BE2C (cell line): ENCODE measurements at regions not wholly inside any gene's neighbourhood (a gene's known extent, or its start where the extent isn't known, plus 50 kb on each side); places are given as distances from the start of the nearest gene placed in this dataset.
"Not testable (repeated sequence)": the region's sequence is repeated elsewhere in the genome, so short reads cannot be mapped to it uniquely, and the experiment has no call there.

Source experiments
- DNase-seq: peaks from one replicate; pipeline ENCODE4 v3.0.0-alpha.2; 2020
- H3K27me3 ChIP-seq: fragments of 250-450 bp; sonication (Bioruptor Pico); 2 replicates; pipeline ENCODE4 v1.5.1; 2020; ENCODE audit warnings: mild to moderate bottlenecking
- H3K36me3 ChIP-seq: fragments of 250-450 bp; sonication (Bioruptor Pico); 2 replicates; pipeline ENCODE4 v1.5.1; 2020; ENCODE audit warnings: mild to moderate bottlenecking
- H3K4me1 ChIP-seq: fragments of 250-450 bp; sonication (Bioruptor Pico); 2 replicates; pipeline ENCODE4 v1.5.1; 2020
- H3K4me3 ChIP-seq: 2 replicates; pipeline ENCODE4 v1.5.1; 2011; ENCODE audit warnings: low read depth, low read length
- H3K9me3 ChIP-seq: fragments of 250-450 bp; sonication (Bioruptor Pico); 2 replicates; pipeline ENCODE4 v1.5.1; 2020
- TF ChIP-seq, protein P1 (sequence below): IDR thresholded peaks from 2 replicates; pipeline ENCODE4 v1.5.1; 2012; ENCODE audit warnings: mild to moderate bottlenecking, low read depth, low read length

DNA sequence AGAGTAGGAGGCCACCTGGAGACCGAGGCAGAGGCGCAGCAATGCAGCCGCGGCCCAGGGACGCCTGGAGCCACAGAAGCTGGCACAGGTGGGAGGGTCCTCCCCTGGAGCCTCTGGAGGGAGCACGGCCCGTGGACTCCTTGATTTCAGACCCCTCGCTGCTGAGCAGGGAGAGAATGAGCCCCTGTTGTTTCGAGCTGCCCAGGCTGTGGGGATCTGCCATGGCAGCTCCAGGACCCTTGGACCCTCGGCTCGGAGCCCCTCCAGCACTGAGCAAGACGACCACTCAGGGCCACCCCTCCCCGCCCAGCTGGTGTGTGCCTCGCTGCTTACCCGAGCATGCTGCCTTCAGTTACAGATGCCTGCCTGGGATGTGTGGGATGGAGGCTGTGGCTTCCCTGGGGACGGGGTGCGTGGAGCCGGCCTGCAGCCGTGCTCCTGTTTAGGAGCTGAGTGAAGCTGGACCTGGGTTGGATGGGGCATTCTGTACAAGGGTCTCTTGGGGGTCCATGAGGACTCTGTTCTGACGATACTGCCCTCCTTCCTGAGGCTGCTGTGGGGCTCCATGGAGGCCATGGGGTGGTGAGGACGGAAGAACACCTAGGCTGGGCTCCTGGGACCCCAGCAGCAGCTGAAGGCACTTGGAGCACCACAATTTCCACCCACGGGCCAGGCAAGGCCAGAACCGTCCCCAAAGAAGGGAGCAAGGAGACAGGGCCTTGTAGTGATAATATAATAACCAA is 115.1 kb upstream of the LPCAT1 start:
- no peak for DNase-seq
- Histone ChIP-seq H3K9me3 (no peaks in the 10 kb centered on the region), H3K27me3 (peaks cover 16% of the 10 kb centered on the region), H3K4me1 (no peaks in the 10 kb centered on the region), H3K36me3 (no peaks in the 10 kb centered on the region), H3K4me3 (no peak overlapping the region)
- TF ChIP-seq, protein P1, sequence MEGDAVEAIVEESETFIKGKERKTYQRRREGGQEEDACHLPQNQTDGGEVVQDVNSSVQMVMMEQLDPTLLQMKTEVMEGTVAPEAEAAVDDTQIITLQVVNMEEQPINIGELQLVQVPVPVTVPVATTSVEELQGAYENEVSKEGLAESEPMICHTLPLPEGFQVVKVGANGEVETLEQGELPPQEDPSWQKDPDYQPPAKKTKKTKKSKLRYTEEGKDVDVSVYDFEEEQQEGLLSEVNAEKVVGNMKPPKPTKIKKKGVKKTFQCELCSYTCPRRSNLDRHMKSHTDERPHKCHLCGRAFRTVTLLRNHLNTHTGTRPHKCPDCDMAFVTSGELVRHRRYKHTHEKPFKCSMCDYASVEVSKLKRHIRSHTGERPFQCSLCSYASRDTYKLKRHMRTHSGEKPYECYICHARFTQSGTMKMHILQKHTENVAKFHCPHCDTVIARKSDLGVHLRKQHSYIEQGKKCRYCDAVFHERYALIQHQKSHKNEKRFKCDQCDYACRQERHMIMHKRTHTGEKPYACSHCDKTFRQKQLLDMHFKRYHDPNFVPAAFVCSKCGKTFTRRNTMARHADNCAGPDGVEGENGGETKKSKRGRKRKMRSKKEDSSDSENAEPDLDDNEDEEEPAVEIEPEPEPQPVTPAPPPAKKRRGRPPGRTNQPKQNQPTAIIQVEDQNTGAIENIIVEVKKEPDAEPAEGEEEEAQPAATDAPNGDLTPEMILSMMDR = no peak

DNA sequence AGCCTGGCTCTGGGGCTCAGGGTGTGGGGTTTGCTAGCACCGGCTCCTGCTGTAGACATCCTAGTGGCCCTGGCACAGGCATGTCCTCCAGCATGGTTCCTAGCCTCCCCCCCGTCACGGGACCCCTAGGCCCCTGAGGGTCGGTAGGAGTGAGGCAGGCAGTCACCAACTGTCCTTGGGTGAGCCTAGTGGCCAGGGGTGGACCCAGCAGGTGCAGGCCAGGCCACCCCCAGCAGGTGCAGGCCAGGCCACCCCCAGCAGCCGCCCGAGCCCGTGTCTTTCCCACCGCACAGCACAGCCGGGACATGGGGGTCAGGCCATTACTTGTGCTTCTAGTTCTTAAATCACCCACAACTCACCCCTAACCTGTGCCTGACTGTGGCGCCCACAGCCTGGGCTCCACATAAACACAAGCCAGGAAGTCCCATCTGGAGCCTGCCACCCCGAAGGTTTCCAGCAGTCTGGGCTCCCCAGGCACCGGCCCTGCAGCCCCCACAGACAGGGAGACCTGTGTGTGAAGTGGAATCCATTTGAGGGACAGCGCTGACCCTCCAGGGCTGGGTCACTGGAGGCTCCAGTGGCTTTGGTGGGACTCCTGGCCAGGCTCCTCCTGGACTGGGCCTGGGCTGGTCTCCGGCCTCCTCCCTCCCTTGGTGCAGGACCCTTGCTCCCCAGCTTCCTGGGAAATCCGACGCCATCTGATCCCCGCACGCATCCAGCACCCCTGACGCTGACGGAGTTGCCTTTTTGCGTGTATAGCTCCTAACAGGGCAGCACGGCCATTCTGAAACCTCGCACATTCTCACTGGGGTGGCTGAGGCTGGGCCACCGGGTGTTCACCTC is 114.1 kb upstream of the LPCAT1 start:
- peaks cover 7% of the 10 kb centered on the region for H3K27me3 ChIP-seq
- DNase-seq = no peak
- H3K36me3 ChIP-seq = no peaks in the 10 kb centered on the region
- TF ChIP-seq, protein P1 = no peak
- H3K9me3 ChIP-seq = no peaks in the 10 kb centered on the region
- H3K4me1 ChIP-seq = no peaks in the 10 kb centered on the region
- H3K4me3 ChIP-seq = no peak overlapping the region

DNA sequence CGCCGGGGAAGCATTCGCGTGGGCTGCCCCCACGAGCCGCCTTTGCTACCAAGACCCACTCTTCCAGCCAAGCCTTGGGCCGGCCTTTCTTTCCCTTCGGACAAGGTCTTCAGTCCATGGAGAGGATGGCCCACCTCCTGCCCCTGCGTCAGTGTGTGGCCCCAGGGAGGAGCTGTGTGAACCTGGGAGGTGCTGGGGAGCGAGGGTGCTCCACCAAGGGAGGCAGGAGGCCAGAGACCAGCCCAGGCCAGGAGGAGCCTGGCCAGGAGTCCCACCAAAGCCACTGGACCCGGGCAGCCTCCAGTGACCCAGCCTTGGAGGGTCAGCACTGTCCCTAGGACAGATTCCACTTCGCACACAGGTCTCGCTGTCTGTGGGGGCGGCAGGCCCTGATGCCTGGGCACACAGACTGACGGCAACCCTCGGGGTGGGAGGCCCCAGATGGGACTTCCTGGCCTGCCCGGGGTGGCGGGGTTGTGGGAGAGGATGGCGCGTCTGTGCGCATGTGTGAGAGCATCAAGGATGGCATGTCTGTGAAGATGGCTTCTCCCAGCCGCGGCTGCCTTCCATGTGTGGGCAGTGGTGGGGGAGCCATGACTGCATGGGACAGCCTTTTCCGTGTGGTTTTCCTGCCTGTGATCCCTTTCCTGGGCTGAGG is 113.3 kb upstream of the LPCAT1 start:
- Histone ChIP-seq H3K27me3 (no peaks in the 10 kb centered on the region), H3K4me1 (no peaks in the 10 kb centered on the region), H3K9me3 (no peaks in the 10 kb centered on the region), H3K4me3 (no peak overlapping the region), H3K36me3 (no peaks in the 10 kb centered on the region)
- TF ChIP-seq, protein P1 = no peak
- no peak for DNase-seq

DNA sequence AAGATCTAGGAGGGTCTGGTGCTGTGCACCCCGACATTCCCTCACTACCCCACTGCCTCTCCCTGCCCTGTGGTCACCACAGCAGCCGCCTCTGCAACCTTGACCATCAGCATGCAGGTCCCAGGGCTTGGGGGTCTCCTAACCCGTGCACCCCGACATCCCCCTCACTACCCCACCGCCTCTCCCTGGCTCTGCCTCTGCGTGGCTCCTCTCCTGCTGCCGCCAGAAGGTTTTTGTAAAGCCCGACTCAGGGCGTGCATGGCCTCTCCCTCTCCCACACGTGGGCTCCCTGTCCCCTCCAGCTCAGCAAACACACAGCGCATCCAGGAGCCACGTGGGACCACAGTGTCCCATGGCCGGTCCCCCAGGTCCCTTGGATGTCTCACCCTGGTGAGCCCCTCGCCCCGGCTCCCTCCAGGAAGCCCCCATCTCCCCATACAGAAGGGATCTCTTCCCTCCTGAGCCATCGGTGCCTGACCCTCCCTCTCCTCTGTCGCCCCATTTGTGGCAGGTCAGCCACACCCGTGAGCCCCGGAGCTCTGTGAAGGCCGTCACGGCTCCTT is 112.5 kb upstream of the LPCAT1 start:
- not testable (repeated sequence) for H3K36me3 ChIP-seq, DNase-seq, H3K4me1 ChIP-seq

DNA sequence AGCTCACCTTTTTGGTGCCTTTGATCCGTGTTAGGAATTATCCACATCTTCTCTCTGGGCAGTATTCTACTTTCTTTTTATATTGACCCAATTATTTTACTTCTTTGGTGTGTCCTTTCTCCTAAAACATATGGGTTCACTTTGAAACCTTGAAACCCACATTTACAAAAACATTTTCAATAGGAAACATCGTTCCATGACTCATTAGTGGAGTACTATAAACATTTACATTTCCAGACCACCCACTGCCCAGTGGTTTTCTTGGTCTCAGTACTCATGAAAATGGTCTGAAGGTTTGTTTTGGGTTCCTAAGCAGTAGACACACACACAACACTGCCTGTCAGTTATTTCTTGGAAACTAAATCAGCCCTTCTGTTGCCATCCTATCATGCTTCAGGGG is 111.7 kb upstream of the LPCAT1 start:
- H3K4me1 ChIP-seq, H3K27me3 ChIP-seq, H3K9me3 ChIP-seq, DNase-seq, H3K36me3 ChIP-seq, H3K4me3 ChIP-seq: not testable (repeated sequence)

More for the DNA sequence above, 112.5 kb upstream of the LPCAT1 start:
- H3K9me3 ChIP-seq, H3K4me3 ChIP-seq, H3K27me3 ChIP-seq: not testable (repeated sequence)

DNA sequence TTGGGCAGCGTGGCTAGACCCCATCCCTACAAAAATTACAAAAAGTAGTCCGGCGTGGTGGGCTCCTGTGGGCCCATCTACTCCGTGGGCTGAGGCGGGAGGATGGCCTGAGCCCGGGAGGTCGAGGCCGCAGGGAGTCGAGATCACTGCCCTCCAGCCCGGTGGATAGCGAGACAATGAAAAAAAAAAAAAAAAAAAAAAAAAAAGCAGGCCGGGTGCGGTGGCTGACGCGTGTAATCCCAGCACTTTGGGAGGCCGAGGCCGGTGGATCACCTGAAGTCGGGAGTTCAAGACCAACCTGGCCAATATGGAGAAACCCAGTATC is 110.5 kb upstream of the LPCAT1 start:
- no peaks in the 10 kb centered on the region for H3K4me1 ChIP-seq
- no peaks in the 10 kb centered on the region for H3K27me3 ChIP-seq
- DNase-seq = no peak
- TF ChIP-seq, protein P1 = no peak
- peak overlapping the region; percentile 69 for H3K4me3 ChIP-seq
- H3K36me3 ChIP-seq = no peaks in the 10 kb centered on the region
- H3K9me3 ChIP-seq = no peaks in the 10 kb centered on the region
